GM21619 (cell line): ENCODE measurements at regions not wholly inside any gene's neighbourhood (a gene's known extent, or its start where the extent isn't known, plus 50 kb on each side); places are given as distances from the start of the nearest gene placed in this dataset.

Experiments
- ATAC-seq: cut with Tn5 transposase; IDR thresholded peaks from one replicate; pipeline ENCODE4 v1.9.1; 2021; ENCODE audit not compliant: unreplicated experiment

DNA sequence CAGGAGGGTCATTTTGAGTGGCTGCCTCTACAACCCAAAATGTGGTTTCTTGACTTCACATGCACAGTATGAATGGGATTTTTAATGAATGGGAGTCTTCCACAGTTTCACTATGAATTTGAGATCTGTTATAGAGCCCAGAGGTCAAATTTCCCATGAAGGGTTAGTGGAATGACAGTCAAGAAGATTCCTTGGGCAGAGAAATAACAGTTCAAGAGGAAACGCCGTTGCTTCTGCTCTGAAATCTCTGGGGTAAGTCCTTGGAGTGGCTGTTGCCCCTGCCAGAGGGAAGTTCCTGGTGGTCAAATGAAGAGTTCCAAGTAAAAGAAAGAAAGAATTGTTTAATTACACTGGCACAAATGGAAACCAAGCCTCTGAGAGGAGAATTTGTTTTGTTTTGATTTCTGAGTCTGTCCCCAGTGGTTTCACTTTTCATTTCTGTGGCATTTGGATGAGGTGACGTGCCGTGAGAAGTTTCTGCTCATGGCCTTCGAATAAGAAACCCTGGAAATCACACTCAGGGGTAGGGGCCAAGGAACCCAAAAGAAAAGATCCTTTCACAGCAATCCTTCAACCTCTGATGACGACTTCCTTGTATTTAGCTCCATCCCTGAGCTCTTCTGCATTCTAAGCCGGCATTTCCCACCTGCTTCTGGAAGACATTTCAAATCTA lies 77.5 kb upstream of the IL12A start:
- peak; percentile 82 for ATAC-seq

DNA sequence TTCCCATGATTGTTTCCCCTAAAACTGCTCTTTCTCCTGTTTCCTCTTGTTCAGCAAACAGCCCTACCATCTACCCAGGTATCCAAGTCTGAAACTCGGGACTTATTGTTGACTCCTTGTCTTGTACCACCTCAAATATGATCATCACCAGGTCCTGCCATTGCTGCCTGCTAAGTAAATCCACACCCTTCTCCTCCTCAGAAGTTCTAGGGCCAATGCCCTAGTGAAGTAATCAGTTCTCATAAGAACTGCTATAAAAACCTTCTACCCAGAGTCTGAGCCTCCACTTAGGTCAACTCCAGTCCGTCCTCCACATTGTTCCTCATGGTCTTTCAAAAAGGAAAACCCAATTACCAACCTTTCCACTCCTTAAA lies 77.0 kb upstream of the IL12A start:
- ATAC-seq = no peak

DNA sequence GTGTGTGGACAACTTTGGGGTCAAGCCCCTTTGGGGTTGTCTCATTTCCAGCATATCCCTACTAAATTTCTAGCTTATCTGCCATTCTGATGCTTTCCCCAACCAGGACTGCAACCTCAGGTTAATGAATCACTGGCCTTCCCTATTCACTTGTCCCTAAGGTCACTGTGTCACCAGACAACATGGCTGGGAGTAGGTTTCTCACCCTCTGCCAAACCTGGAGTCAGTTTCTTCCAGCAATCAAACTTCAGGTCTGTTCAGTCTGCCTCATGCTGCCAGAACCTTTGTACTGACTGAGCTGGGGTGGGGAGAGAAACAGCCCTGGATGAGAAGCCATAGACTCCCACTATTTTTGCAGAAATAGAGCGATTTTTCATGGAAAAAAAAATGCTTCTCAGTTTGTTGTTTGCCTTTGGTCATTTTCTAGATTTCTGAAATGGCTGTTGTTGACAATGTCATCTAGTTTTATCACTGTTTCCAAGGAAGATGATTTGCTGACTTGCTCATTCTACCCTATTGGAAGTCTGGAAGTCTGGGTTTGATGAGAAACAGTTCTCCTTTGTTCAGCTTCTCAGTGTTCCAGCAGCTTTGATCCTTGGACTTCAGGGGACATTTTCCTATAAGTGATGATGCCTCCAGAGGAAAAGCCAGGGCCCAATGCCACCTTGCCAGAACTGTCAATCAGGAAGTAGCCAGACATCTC lies 74.8 kb upstream of the IL12A start:
- ATAC-seq = no peak

DNA sequence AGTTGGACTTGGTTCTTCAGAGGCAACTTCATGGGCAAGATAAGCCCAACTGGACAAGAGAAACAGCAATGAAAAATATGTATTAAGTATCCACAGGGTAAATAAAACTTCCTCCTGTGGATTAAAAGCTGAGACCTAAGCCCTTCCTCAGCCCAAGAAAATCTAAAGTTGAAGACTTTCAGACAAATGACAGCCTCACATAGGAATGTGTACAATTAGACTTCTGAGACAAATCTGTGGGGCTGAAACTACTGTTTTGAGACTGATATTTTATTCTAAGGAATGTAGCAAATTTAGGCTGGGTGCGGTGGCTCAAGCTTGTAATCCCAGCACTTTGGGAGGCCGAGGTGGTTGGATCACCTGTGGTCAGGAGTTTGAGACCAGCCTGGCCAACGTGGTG lies 74.2 kb upstream of the IL12A start:
- no peak for ATAC-seq

DNA sequence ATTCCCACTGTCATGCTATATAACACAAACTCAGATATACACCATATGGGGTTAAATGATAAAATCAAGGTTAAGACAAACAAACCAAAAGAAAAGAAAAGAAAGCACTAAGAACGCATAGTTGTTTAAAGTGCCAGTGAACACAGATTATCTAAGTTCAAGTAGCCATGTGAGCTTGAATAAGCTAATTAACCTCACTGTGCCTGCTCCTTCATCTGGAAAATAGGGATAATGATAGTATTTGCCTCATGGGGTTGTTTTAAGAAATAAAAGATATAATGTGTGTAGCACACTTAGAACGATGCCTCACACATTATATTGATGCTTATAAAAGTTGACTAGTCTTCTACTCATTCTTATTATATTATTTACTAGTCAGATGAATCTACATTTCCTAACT lies 72.6 kb upstream of the IL12A start:
- no peak for ATAC-seq

- no peak for ATAC-seq
These were observed 71.5 kb upstream of the IL12A start for GRCh38 chr3:159917141-159917540.

GRCh38 chr3:159919873-159920272 lies 68.8 kb upstream of the IL12A start:
- ATAC-seq = peak; percentile 67

DNA sequence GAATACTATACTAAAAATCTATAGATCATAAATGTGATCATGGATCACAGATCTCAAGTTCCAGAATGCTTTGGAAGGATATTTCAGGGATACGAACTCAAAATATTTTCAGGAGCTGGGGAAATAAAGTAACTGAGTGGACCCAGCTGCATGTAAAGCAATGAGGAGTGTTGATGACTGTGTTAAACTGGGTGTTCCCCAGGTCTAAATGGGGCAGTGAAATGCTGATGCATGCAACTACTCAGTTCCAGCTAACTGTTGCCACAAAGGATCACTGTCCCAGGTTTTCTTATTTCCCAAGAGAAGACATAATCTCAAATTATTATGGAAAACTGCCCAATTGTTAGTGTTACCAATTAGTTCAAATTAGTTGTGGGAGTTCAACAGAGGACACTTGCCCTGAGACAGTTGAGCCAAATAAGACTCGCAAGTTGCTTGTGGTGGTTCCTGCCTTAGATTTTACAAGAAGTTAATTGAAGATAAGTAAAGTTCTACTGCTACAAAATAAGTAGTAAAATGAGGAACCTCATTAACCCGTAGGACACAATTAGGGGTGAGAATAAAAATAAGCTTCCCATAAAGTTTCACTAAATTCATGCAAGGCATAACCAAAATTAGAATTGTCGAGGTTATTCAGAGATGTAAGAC lies 66.3 kb upstream of the IL12A start:
- no peak for ATAC-seq

DNA sequence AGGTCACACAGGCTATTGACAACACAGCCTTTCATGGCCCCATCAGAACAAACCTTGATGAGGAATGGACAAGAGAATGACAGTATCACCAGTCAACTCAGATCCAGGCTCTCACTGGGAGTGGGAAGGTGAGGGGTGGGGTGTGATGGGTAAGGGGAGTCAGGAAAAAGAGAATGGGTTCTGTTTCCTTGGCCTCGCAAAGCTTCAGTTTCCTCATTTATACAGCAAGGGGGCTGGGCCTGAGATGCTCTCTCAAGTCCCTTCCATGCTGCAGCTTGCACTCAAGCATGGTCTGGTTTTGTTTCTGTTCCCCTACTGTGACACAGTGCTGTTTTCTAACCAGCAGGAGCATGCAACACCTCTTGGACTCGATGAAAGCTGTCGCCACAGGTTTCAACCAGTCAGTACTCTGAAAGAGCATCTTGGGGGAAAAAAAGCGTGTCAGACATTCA lies 65.7 kb upstream of the IL12A start:
- ATAC-seq = peak; percentile 93

DNA sequence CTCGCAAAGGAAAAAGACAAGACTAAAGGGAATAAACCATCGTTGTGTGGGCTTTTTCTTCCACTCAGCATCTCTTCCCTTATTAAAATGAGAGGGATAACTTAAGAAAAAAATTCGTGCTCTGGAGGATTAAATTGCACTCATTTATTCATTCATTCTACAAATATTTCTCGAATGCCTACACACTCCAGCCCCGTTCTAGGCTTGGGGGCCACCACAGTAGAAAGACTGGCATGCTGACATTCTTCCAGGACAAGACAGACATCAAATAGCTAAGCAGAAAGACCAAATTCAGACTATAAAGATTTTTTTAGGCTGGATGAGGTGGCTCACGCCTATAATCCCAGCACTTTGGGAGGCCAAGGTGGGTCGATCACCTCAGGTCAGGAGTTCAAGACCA lies 65.3 kb upstream of the IL12A start:
- no peak for ATAC-seq

GRCh38 chr3:159923956-159924355 lies 64.7 kb upstream of the IL12A start:
- no peak for ATAC-seq

- ATAC-seq = no peak
These were observed 64.2 kb upstream of the IL12A start for GRCh38 chr3:159924411-159924810.

DNA sequence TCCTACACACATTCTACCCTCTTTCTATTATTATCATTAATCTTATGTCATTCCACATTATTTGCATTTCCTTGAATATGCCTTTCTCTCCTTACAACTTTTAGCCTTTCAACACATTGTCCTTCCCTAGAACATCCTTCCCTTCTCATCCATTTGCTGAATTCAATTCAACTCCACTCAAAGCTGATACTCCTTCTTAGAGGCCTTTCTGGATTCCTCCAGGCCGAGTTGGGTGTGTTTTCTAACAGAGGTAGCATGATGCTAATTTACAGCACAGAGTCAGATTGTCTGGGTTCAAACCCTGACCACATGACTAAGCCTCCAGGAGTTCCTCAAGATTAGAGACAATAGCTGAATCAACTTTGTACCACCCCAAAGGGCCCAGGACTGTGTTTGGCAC lies 63.4 kb upstream of the IL12A start:
- no peak for ATAC-seq

GRCh38 chr3:159926573-159926972 lies 62.1 kb upstream of the IL12A start:
- no peak for ATAC-seq

- ATAC-seq = no peak
These were observed 60.6 kb upstream of the IL12A start for GRCh38 chr3:159928071-159928491.

GRCh38 chr3:159928666-159929065 lies 60.0 kb upstream of the IL12A start:
- ATAC-seq = no peak

DNA sequence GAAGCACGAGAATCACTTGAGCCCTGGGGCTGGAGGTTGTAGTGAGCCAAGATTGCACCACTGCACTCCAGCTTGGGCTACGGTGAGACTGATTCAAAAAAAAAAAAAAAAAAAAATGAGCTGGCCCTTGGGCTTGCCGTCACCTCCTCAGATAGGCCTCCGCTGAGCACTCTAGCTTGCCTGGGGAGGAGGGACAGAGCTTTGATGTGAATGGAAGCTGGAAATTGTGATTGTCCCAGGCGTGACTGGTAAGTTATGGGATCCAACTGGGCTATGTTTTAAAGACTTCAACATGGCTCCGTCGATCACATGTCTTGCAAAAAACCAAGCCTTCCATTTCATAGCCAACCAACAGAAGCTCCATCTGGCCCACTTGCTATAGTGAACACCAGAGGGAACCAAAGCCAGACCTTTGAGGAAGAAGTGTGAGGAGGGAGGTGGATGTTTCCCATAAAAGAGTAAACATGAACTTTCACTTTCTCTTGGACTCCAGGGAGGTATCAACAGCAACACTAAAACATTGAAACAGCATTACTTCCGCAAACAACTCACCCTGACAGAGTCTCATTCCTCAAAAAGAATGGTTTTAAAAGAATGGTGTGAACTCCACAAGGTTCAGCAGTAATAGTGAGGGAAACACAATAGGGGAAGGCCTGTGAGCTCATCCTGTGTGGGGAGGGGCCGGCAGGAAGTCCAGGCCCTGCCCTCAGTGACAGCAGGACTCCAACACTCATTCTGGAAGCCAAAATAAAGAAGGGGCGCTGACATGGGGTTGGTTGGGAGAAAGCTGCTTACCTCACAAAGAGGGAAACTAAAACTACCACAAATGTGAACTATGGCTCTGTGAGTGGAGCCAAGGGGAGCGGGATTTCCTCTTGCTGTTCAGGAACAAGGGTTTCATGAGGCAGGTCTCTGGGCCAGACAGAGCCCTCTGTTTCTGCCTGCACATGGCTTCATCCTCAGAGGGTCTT lies 59.2 kb upstream of the IL12A start:
- ATAC-seq = peak; percentile 72

GRCh38 chr3:159934216-159934615 lies 54.4 kb upstream of the IL12A start:
- ATAC-seq = no peak

GRCh38 chr3:159936541-159936940 lies 52.1 kb upstream of the IL12A start:
- no peak for ATAC-seq

- no peak for ATAC-seq
These were observed 51.0 kb upstream of the IL12A start for GRCh38 chr3:159937561-159938166.

GRCh38 chr3:159938714-159939113 lies 49.9 kb upstream of the IL12A start:
- ATAC-seq = no peak
